GM23248 (cell line): ENCODE measurements at regions not wholly inside any gene's neighbourhood (a gene's known extent, or its start where the extent isn't known, plus 50 kb on each side); places are given as distances from the start of the nearest gene placed in this dataset.

Experiments
- DNase-seq: peaks from one replicate; pipeline ENCODE4 v3.0.0-alpha.2; 2015
- H2AFZ ChIP-seq: fragments of 200-600 bp; sonication (generic); 2 replicates; pipeline ENCODE4 v1.6.1; 2016; ENCODE audit warnings: antibody characterized with exemption
- H3F3A ChIP-seq: fragments of 200-600 bp; sonication (generic); 2 replicates; pipeline ENCODE4 v1.6.1; 2016; ENCODE audit warnings: mild to moderate bottlenecking, antibody characterized with exemption, mixed run types; ENCODE audit not compliant: insufficient read depth
- H3K27ac ChIP-seq: fragments of 200-600 bp; sonication (generic); 2 replicates; pipeline ENCODE4 v1.5.1; 2016; ENCODE audit warnings: mild to moderate bottlenecking
- H3K27me3 ChIP-seq: fragments of 200-600 bp; sonication (generic); replicated peaks from 2 replicates; pipeline ENCODE4 v1.6.1; 2016; ENCODE audit warnings: mild to moderate bottlenecking; ENCODE audit not compliant: insufficient read depth
- H3K36me3 ChIP-seq: fragments of 200-600 bp; sonication (generic); 2 replicates; pipeline ENCODE4 v1.6.1; 2016; ENCODE audit warnings: low read depth, mild to moderate bottlenecking
- H3K4me1 ChIP-seq: fragments of 200-600 bp; sonication (generic); 2 replicates; pipeline ENCODE4 v1.6.1; 2016; ENCODE audit warnings: mild to moderate bottlenecking; ENCODE audit not compliant: insufficient read depth
- H3K4me2 ChIP-seq: fragments of 200-600 bp; sonication (generic); one replicate; pipeline ENCODE4 v1.6.1; 2016; ENCODE audit warnings: mild to moderate bottlenecking; ENCODE audit not compliant: unreplicated experiment
- H3K4me3 ChIP-seq: fragments of 200-600 bp; sonication (generic); 2 replicates; pipeline ENCODE4 v1.5.1; 2016; ENCODE audit warnings: mild to moderate bottlenecking
- H3K79me2 ChIP-seq: fragments of 200-600 bp; sonication (generic); 2 replicates; pipeline ENCODE4 v1.6.1; 2016; ENCODE audit warnings: mild to moderate bottlenecking; ENCODE audit not compliant: insufficient read depth
- H3K9ac ChIP-seq: fragments of 200-600 bp; sonication (generic); 2 replicates; pipeline ENCODE4 v1.6.1; 2016; ENCODE audit warnings: mild to moderate bottlenecking
- H3K9me2 ChIP-seq: fragments of 200-600 bp; sonication (generic); 2 replicates; pipeline ENCODE4 v1.6.1; 2016; ENCODE audit warnings: mixed run types, mild to moderate bottlenecking, moderate library complexity; ENCODE audit not compliant: insufficient read depth
- H3K9me3 ChIP-seq: fragments of 200-600 bp; sonication (generic); one replicate; pipeline ENCODE4 v1.6.1; 2017; ENCODE audit warnings: low read depth
- H4K20me1 ChIP-seq: fragments of 200-600 bp; sonication (generic); 2 replicates; pipeline ENCODE4 v1.6.0; 2016; ENCODE audit not compliant: insufficient read depth
- EZH2 ChIP-seq: fragments of 200-600 bp; sonication (generic); IDR thresholded peaks from 2 replicates; pipeline ENCODE4 v1.6.1; 2018; ENCODE audit warnings: antibody characterized with exemption, mild to moderate bottlenecking; ENCODE audit not compliant: insufficient read depth, poor library complexity, severe bottlenecking
- EZH2phosphoT487 ChIP-seq: fragments of 200-600 bp; sonication (generic); IDR thresholded peaks from 2 replicates; pipeline ENCODE4 v1.6.1; 2018; ENCODE audit warnings: antibody characterized with exemption, moderate library complexity, mild to moderate bottlenecking, low read depth; ENCODE audit not compliant: insufficient read depth
- WGBS, 2 experiments: methylation state at CpG; one replicate each; pipeline ENCODE4 v1.1.6; 2015 to 2017; ENCODE audit warnings: low lambda C conversion rate in 2 of 2, low coverage in 1 of 2; ENCODE audit errors: missing lambda C conversion rate in 2 of 2; 5-methylcytosine and 5-hydroxymethylcytosine counted together
- in situ Hi-C: fragments of 300-500 bp; cut with MboI; formaldehyde crosslinking; loops from 2 replicates; pipeline ENCODE4 v1.15.0; 2020

DNA sequence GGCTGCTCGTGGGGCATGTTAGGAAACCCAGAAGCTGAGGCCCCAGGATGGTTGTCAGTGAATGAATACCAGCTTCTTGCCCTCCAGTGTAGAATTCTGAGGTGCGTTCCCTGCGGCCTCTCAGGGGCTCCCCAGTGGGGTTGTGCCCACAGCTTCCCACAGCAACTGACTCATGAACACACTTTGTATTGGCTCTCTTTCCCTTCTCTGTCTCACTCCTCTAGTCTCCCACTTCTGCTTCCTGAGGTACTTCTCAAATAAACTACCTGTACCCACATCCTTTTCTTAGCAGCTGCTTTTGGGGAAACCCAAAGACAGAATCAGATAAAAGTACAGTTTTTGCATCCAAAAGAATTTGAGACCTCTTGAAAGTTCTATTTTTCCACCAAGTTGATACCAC lies 107.7 kb upstream of the JAG1 start:
- Histone ChIP-seq H3K36me3 (no peaks in the 10 kb centered on the region), H3K9me3 (no peaks in the 10 kb centered on the region), H3K79me2 (no peaks in the 10 kb centered on the region), H2AFZ (no peak overlapping the region), H3K9me2 (no peaks in the 10 kb centered on the region), H3K4me2 (no peak overlapping the region), H4K20me1 (no peaks in the 10 kb centered on the region), H3K27me3 (0 out of 2 replicates have a peak, but pooled peaks cover 14% of the 10 kb centered on the region), H3K4me1 (no peaks in the 10 kb centered on the region), H3K27ac (no peak overlapping the region), H3F3A (no peaks in the 10 kb centered on the region), H3K4me3 (no peak overlapping the region), H3K9ac (no peak overlapping the region)
- in situ Hi-C loops, result no loop called here
- WGBS, 2 experiments, result 67 to 77% methylated on average over 3 of the region's 3 CpGs
- DNase-seq, result no peak
- TF ChIP-seq EZH2 (no peak), EZH2phosphoT487 (no peak)

DNA sequence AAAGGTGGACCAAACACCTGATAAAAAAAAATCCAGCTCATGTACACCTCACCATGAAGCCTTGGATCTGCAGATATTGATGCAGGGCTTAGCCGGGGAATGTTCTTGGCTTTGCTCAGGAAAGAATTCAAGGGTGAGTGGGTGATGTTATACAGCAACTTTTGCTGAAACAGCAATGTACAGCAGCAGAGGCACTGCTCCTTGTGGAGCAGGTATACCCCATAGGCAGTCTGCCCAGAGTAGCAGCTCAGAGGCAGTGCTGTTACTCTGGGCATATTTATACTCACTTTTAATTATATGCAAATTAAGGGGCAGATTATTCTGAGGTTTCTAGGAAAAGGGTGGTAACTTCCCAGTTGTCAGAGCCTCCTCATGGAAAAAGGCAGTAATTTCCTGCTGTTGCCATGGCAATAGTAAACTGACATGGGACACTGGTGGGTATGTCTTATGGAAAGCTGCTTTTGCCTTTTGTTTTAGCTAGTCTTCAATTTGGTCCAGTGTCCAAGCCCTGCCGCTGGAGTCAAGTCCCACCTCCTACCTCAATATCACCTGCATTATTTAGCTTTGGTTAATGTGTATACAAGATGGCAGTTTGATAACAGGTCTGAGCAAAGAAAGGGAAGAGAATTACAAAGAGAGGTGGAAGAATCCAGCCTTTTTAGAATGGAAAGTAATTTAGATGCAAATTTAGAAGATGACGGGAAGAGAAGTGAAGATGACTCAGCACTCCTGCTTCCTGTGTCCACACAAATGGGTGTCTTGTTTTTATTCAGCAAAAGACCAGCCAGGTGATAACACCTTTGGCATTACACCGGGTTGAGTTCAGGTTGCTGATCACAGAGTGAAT lies 110.1 kb upstream of the JAG1 start:
- in situ Hi-C loops, result no loop called here
- WGBS, 2 experiments, result 75 to 76% methylated on average over 4 of the region's 4 CpGs
- no peaks in the 10 kb centered on the region for H3F3A ChIP-seq

DNA sequence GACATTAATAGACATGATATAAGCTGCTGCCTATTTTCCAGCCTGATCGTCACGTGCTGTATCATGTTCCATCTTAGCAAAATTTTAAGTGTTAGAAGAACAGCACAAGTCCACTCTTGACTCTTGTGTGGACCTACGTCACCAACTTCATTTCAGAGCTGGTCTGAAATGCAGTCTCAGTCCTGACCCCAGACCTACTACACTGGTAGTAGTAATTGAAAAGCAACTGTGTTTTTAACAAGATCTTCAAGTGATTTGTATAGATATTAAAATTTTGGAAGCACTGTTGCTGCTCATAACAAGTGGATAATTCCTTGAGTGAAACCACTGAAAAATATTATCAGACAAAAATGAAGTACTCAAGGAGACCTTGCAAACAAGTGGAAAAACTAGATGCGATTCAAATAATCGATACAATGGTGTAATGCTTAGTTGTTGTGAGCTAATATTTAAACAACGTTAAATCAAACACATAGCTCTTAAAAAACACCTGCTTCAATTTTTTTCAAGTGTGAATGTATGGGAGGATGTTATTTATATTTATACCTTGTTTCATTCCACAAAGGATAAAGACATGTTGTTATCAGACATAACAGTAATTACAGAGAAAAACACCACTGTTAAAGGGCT lies 110.9 kb upstream of the JAG1 start:
- H3F3A ChIP-seq, result no peaks in the 10 kb centered on the region
- H2AFZ ChIP-seq, result no peak overlapping the region
- 0 out of 2 replicates have a peak, but pooled peaks cover 14% of the 10 kb centered on the region for H3K27me3 ChIP-seq
- H3K36me3 ChIP-seq, result no peaks in the 10 kb centered on the region
- H3K4me1 ChIP-seq, result no peaks in the 10 kb centered on the region
- H3K9me2 ChIP-seq, result no peaks in the 10 kb centered on the region
- no peak overlapping the region for H3K4me2 ChIP-seq
- H3K27ac ChIP-seq, result no peak overlapping the region
- H4K20me1 ChIP-seq, result no peaks in the 10 kb centered on the region
- no peaks in the 10 kb centered on the region for H3K9me3 ChIP-seq
- no peak overlapping the region for H3K9ac ChIP-seq
- in situ Hi-C loops, result no loop called here
- 76 to 78% methylated on average over 6 of the region's 6 CpGs for WGBS, 2 experiments
- no peak for TF ChIP-seq EZH2phosphoT487
- no peak for TF ChIP-seq EZH2
- no peak overlapping the region for H3K4me3 ChIP-seq
- DNase-seq, result no peak
- H3K79me2 ChIP-seq, result no peaks in the 10 kb centered on the region

More for the DNA sequence above, 110.1 kb upstream of the JAG1 start:
- TF ChIP-seq EZH2, result no peak
- TF ChIP-seq EZH2phosphoT487, result no peak
- Histone ChIP-seq H2AFZ (no peak overlapping the region), H3K36me3 (no peaks in the 10 kb centered on the region), H3K79me2 (no peaks in the 10 kb centered on the region), H3K9me3 (no peaks in the 10 kb centered on the region), H3K27me3 (0 out of 2 replicates have a peak, but pooled peaks cover 14% of the 10 kb centered on the region), H3K9me2 (no peaks in the 10 kb centered on the region), H3K4me1 (no peaks in the 10 kb centered on the region), H3K4me3 (no peak overlapping the region), H3K9ac (no peak overlapping the region), H3K27ac (no peak overlapping the region), H3K4me2 (no peak overlapping the region), H4K20me1 (no peaks in the 10 kb centered on the region)
- no peak for DNase-seq

DNA sequence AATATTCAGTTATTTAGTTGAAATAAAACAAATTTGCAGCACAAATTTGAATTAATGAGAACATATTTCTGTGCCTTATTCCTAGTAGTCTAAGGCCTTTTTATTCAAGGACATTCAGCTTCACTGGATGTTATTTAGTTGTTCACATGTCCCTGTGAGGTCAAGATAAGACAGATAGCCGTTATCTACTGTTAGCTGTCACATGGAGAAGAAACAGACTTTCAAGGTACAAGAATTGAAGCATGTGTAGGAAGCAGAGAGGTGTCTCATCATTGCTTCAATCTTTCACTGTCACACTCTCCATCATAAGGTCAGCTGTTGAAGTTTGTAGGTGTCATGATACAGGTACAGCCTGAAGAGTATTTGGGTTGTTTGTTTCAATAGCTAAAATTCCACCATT lies 112.9 kb upstream of the JAG1 start:
- 21% methylated on average over 1 of the region's 1 CpG for WGBS, 2 experiments
- H4K20me1 ChIP-seq, result no peaks in the 10 kb centered on the region

More for the DNA sequence above, 112.9 kb upstream of the JAG1 start:
- no peaks in the 10 kb centered on the region for H3K36me3 ChIP-seq
- H3K9me2 ChIP-seq, result no peaks in the 10 kb centered on the region
- H3K4me1 ChIP-seq, result no peaks in the 10 kb centered on the region
- H3K27me3 ChIP-seq, result 0 out of 2 replicates have a peak, but pooled peaks cover 9% of the 10 kb centered on the region
- no peak for DNase-seq
- H3K9me3 ChIP-seq, result no peaks in the 10 kb centered on the region
- no peak overlapping the region for H3K9ac ChIP-seq
- H3K79me2 ChIP-seq, result no peaks in the 10 kb centered on the region
- no peak overlapping the region for H3K4me2 ChIP-seq
- H3K4me3 ChIP-seq, result no peak overlapping the region
- no peaks in the 10 kb centered on the region for H3F3A ChIP-seq
- no peak overlapping the region for H2AFZ ChIP-seq
- H3K27ac ChIP-seq, result no peak overlapping the region
- TF ChIP-seq EZH2, result no peak
- in situ Hi-C loops, result no loop called here
